IPS DF 6.9 (cell line): ENCODE measurements at regions not wholly inside any gene's neighbourhood (a gene's known extent, or its start where the extent isn't known, plus 50 kb on each side); places are given as distances from the start of the nearest gene placed in this dataset.

Experiments
- DNase-seq: peaks from one replicate; pipeline ENCODE4 v3.0.0-alpha.2; 2013; ENCODE audit warnings: low read depth, low spot score
- H3K27ac ChIP-seq: one replicate; pipeline ENCODE4 v1.5.1; 2013; ENCODE audit warnings: low read length, control low read depth
- H3K27me3 ChIP-seq: 2 replicates; pipeline ENCODE4 v1.6.1; 2013; ENCODE audit warnings: mild to moderate bottlenecking, low read length; ENCODE audit not compliant: control insufficient read depth, insufficient read depth
- H3K36me3 ChIP-seq: 2 replicates; pipeline ENCODE4 v1.6.1; 2013; ENCODE audit warnings: low read length; ENCODE audit not compliant: control insufficient read depth, insufficient read depth
- H3K4me1 ChIP-seq: 2 replicates; pipeline ENCODE4 v1.6.1; 2013; ENCODE audit warnings: low read length; ENCODE audit not compliant: control insufficient read depth, insufficient read depth
- H3K4me3 ChIP-seq: 2 replicates; pipeline ENCODE4 v1.5.1; 2013; ENCODE audit warnings: mild to moderate bottlenecking, low read length
- H3K9me3 ChIP-seq: 2 replicates; pipeline ENCODE4 v1.6.1; 2013; ENCODE audit warnings: low read length, inconsistent platforms; ENCODE audit not compliant: control insufficient read depth, insufficient read depth
- WGBS: extraction: QIAGEN DNeasy Blood & Tissue Kit; methylation state at CpG from one replicate; pipeline ENCODE4 v1.1.7; 2013; ENCODE audit warnings: mixed read lengths, missing lambda C conversion rate; ENCODE audit not compliant: insufficient read length, insufficient coverage; 5-methylcytosine and 5-hydroxymethylcytosine counted together

GRCh38 chr12:89140602-89141238 lies 211.6 kb downstream of the DUSP6 start:
- no peaks in the 10 kb centered on the region for H3K27me3 ChIP-seq
- H3K9me3 ChIP-seq, result no peaks in the 10 kb centered on the region
- WGBS, result no CpG with 5 or more reads among the region's 6 CpGs
- H3K27ac ChIP-seq, result no peak overlapping the region
- H3K4me1 ChIP-seq, result no peaks in the 10 kb centered on the region
- DNase-seq, result no peak
- no peaks in the 10 kb centered on the region for H3K36me3 ChIP-seq
- no peak overlapping the region for H3K4me3 ChIP-seq

- DNase-seq, result no peak
- Histone ChIP-seq H3K4me3 (no peak overlapping the region), H3K36me3 (no peaks in the 10 kb centered on the region), H3K27ac (no peak overlapping the region), H3K9me3 (no peaks in the 10 kb centered on the region), H3K27me3 (no peaks in the 10 kb centered on the region), H3K4me1 (no peaks in the 10 kb centered on the region)
- no CpG with 5 or more reads among the region's 1 CpG for WGBS
Observed at GRCh38 chr12:89140141-89140540, 212.2 kb downstream of the DUSP6 start.

GRCh38 chr12:89139390-89139789 lies 212.9 kb downstream of the DUSP6 start:
- Histone ChIP-seq H3K4me3 (no peak overlapping the region), H3K4me1 (no peaks in the 10 kb centered on the region), H3K9me3 (no peaks in the 10 kb centered on the region), H3K27me3 (no peaks in the 10 kb centered on the region), H3K27ac (no peak overlapping the region), H3K36me3 (no peaks in the 10 kb centered on the region)
- no peak for DNase-seq
- 100% methylated on average over 1 of the region's 4 CpGs for WGBS

GRCh38 chr12:89138048-89138852 lies 214.1 kb downstream of the DUSP6 start:
- no peak overlapping the region for H3K4me3 ChIP-seq
- H3K36me3 ChIP-seq, result no peaks in the 10 kb centered on the region
- H3K27me3 ChIP-seq, result no peaks in the 10 kb centered on the region
- no peaks in the 10 kb centered on the region for H3K9me3 ChIP-seq
- DNase-seq, result no peak
- H3K27ac ChIP-seq, result no peak overlapping the region
- no peaks in the 10 kb centered on the region for H3K4me1 ChIP-seq

- Histone ChIP-seq H3K36me3 (no peaks in the 10 kb centered on the region), H3K4me1 (no peaks in the 10 kb centered on the region), H3K27ac (no peak overlapping the region), H3K27me3 (no peaks in the 10 kb centered on the region), H3K9me3 (no peaks in the 10 kb centered on the region), H3K4me3 (no peak overlapping the region)
- no peak for DNase-seq
Observed at GRCh38 chr12:89135976-89136634, 216.2 kb downstream of the DUSP6 start.

- Histone ChIP-seq H3K9me3 (no peaks in the 10 kb centered on the region), H3K4me3 (no peak overlapping the region), H3K27me3 (no peaks in the 10 kb centered on the region), H3K27ac (no peak overlapping the region), H3K4me1 (no peaks in the 10 kb centered on the region), H3K36me3 (no peaks in the 10 kb centered on the region)
- DNase-seq, result no peak
- no CpG with 5 or more reads among the region's 3 CpGs for WGBS
Observed at GRCh38 chr12:89134213-89134770, 218.0 kb downstream of the DUSP6 start.

GRCh38 chr12:89129167-89129870 lies 223.0 kb downstream of the DUSP6 start:
- no peak overlapping the region for H3K27ac ChIP-seq
- no peaks in the 10 kb centered on the region for H3K4me1 ChIP-seq
- no peaks in the 10 kb centered on the region for H3K27me3 ChIP-seq
- no peaks in the 10 kb centered on the region for H3K9me3 ChIP-seq
- WGBS, result no CpG with 5 or more reads among the region's 3 CpGs
- no peak for DNase-seq
- H3K36me3 ChIP-seq, result no peaks in the 10 kb centered on the region
- H3K4me3 ChIP-seq, result no peak overlapping the region

- H3K27me3 ChIP-seq, result no peaks in the 10 kb centered on the region
- no peak overlapping the region for H3K4me3 ChIP-seq
- WGBS, result no CpG with 5 or more reads among the region's 3 CpGs
- no peak overlapping the region for H3K27ac ChIP-seq
- DNase-seq, result no peak
- no peaks in the 10 kb centered on the region for H3K4me1 ChIP-seq
- no peaks in the 10 kb centered on the region for H3K36me3 ChIP-seq
- H3K9me3 ChIP-seq, result no peaks in the 10 kb centered on the region
Observed at GRCh38 chr12:89126712-89127111, 225.6 kb downstream of the DUSP6 start.

- DNase-seq, result no peak
- Histone ChIP-seq H3K27me3 (no peaks in the 10 kb centered on the region), H3K27ac (no peak overlapping the region), H3K9me3 (no peaks in the 10 kb centered on the region), H3K36me3 (no peaks in the 10 kb centered on the region), H3K4me1 (no peaks in the 10 kb centered on the region), H3K4me3 (no peak overlapping the region)
- no CpG with 5 or more reads among the region's 1 CpG for WGBS
Observed at GRCh38 chr12:89122852-89123251, 229.4 kb downstream of the DUSP6 start.

GRCh38 chr12:89117448-89118034 lies 234.8 kb downstream of the DUSP6 start:
- no peaks in the 10 kb centered on the region for H3K9me3 ChIP-seq
- no peak for DNase-seq
- no peak overlapping the region for H3K27ac ChIP-seq
- H3K36me3 ChIP-seq, result no peaks in the 10 kb centered on the region
- H3K4me1 ChIP-seq, result peaks cover 1% of the 10 kb centered on the region; the same call in 1 of the 2 replicates
- no peaks in the 10 kb centered on the region for H3K27me3 ChIP-seq
- WGBS, result no CpG with 5 or more reads among the region's 2 CpGs
- H3K4me3 ChIP-seq, result no peak overlapping the region
